GM04504 (cell line): ENCODE measurements at regions not wholly inside any gene's neighbourhood (a gene's known extent, or its start where the extent isn't known, plus 50 kb on each side); places are given as distances from the start of the nearest gene placed in this dataset.
"Not testable (repeated sequence)": the region's sequence is repeated elsewhere in the genome, so short reads cannot be mapped to it uniquely, and the experiment has no call there.

Experiments used
- DNase-seq: peaks from one replicate; pipeline ENCODE4 v3.0.0-alpha.2; 2012; ENCODE audit warnings: low read depth

DNA sequence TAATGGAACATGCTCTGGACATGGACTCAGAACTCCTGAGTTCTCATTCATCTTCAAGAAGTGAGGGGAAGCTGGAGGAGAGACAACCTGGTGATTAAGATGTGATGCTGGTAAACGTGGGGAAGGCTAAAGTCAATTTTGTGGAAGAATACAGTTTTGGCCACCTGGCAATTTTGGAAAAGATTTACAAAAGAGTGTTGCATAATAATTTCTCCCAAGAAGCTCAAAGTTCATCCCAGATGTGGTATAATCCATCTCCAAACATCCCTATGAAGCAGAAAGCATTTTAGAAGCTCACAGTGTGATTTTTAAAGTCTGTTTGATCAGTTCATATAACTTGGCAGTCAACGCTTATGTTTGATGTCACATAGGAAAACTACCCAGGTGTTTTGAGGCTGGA, 208.7 kb downstream of the LMX1A start:
- DNase-seq = no peak

DNA sequence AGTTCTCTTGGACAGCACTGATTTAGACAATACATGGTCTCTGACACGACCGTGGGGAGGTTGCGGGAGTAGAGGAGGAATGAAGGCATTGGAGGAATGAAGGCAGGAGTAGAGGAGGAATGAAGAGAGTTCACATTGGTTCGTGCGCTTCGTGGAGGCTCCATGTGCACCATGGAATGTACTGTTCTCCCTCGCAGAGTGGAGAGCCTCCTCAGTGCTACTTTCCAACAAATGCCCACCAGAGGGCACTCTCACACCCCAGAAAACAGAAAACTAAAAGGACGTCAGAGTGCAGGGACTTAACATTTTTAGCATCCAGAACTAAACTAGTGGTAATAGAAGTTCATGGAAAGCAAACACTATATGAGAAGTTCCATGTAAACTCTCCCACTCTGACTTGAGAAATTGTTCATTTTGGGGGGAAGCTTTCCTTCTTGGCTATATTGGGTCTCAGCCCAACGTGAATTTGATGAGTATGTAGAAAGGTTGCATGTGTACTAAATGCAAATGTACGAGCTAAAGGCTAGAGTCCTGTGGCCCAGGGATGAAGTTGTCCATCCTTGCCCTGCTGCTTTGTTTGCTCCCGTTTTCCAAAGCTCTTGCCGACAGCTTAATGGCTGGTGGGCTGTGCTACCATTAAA, 211.6 kb downstream of the LMX1A start:
- peak; percentile 38 for DNase-seq

DNA sequence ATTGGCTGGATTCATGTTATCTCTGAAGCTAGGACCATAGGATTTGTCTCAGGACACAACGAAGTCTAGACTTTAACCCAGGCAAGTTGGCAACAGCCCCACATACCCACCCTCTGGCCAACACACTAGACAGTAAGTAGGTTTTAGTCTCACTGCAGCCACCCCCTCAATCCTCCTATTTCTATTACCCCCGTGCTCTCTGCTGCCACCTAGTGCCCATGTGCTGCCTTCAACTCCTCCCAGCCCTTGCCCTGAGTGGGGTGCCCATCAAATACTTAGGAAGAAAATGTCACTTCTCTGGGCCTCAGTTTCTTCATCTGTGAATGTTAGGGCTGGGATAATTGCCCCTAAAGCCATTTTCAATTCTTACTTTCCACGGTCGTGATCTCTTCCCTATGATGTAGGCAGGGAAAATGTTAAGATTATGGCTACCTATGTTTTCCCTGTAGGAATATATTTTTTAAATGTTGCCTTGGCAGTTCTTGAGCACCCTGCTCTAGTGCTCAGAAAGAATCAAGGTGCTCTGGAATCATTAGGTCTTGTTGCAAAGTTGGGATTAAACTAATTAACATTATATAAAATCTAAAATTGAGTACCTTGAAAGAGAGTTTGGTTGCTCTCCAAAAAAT, 213.0 kb downstream of the LMX1A start:
- DNase-seq = no peak

DNA sequence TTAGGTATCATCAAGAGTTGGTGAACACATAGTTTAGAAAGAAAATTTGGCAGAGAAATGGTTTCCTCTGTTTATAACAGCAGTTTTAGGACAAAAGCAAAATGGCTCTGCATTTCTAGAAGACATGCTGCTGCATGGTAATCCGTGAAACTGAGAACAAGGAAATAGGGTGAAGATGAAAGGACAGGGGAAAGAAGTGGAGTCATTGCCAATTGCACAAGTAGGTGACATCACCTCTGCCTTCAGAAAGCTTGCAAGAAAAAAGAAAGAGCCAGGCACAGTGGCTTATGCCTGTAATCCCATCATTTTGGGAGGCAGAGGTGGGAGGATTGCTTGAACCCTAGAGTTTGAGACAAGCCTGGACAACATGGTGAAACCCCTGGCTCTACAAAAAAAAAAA, 217.6 kb downstream of the LMX1A start:
- no peak for DNase-seq

DNA sequence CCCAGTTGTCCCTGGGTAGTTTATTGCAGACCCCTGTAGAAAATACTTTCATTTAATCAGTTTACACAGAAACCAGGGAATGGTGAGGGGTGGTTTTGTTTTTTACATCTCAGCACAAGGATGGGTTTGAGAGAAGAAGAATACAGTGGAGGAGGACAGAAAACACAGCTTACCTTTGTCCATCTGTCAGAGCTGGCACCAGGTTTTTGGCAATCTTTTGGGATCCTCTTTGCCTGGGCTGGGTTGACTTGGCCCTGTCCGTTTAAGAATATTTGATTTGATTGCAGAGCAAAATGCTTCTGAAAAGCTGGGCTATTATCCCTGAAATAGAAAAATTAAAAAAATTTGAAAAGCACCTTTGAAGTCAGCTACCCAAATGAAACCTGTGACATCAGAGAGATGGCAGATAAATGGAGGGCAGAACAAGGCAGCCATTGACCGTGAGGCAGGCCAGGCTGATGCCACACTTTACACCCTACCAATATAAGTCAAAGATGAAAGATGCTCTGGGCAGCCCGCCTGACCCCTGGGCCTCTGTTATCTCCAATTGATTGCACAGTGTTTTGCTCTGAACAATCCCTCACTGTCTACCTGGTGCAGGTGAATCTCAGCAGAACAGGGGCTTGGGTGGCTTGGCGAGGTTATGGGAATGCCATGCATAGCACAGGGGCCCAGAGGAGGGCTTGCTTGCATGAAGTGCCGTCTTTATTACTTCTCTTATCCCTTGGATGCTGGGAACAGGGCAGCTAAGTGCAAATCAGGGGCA, 218.8 kb downstream of the LMX1A start:
- no peak for DNase-seq

DNA sequence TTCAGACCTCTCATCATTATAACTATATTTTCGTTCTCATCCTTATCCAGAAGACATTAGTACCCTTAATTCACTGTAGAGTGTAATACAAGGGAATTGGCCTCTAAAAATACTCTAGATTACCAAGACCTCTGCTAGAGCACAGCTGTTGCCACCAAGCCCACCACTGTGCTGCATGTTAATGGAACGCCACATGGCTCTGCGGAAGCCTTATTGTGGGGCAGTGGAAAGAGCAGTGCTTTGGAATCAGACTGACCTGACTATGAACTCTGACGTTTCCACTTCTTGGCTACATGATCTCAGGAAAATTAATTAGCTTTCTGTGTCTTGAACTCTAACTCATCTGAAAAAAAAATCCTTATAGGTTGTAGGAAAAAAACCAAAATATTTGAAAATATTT, 222.1 kb downstream of the LMX1A start:
- DNase-seq = no peak

DNA sequence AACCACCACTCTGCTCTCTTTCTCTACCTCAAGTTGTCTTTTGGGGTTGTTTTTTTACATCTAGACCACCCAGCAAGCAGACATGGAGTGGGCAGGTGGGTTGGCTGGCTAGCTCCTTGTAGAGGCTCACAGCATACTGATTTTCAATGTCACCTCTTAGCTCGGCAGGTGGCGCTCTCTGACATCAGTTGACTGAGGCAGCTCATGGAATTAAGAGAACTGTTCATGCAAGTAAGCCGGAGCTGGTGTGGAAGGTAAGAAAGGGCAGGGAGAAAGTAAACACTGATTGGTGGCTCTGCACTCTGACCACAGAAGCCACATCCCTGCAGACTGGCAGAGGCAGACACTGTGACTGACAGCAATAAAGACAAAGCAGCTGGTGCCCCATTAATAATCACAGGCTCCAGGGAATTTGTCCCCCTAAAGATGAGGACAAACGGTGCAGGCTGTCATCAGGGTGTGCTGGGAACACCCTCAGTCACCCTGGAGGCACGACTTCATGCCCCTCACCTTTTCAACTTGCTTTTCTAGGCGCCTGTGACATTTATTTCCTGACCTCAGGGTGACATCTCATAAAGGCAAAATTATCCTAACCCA, 226.8 kb downstream of the LMX1A start:
- DNase-seq = no peak

DNA sequence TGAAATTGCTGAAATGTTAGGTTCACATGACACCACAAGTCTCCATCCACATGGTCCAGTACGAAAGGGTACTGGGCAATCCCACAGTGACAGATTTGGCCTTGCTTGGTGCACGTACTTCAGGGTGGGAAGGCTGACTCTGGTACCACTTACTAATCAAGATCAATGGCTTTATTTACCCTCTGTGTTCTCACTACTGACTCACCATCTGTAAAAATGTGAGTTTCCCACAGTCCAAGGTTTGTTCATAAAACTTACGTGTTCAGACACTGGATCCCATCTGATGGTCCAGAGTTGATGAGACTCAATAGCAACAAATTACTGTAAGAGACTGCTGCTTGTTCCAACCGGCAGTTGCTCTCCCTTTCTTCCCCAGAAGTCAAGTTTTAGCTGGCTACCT, 231.7 kb downstream of the LMX1A start:
- DNase-seq = no peak

DNA sequence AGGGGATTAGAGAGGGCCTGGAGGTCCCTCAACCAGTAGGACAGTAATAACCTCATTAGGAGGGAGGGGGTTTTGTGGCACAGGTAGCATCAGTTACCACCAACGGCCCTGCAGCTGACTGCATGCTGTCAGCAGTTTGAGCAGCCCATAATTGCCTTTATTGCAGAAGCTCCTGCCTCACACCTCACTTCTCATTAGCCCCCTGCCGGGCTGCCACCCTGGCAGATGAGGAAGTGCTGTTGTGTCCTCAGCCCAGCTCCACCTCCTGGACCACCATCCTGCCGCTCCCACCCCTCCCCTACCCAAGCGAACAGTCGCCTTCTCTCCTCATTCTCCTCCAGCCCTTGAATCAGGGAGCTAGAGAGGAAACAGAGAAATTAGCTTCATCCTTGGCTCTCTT, 237.4 kb downstream of the LMX1A start:
- DNase-seq = no peak

DNA sequence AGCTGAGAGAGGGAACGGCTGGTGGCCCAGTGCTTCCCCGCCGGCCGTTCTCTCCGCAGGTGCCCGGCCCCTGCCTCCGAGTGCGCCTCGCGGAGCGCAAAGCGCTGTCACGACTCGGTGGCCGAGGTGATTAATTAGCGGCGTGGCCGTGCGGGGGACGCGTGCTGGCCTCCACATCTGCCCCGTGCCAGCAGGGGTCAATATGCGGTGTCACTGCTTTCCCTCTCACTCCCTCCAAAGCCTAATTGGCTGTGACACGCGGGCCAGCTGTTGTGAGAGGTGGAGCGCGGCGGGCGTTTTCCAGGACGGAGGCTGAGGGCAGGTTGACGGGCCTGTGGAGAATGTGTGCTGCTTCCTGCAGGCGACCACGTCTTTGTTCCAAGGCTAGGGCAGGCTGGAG, 239.0 kb downstream of the LMX1A start:
- no peak for DNase-seq

DNA sequence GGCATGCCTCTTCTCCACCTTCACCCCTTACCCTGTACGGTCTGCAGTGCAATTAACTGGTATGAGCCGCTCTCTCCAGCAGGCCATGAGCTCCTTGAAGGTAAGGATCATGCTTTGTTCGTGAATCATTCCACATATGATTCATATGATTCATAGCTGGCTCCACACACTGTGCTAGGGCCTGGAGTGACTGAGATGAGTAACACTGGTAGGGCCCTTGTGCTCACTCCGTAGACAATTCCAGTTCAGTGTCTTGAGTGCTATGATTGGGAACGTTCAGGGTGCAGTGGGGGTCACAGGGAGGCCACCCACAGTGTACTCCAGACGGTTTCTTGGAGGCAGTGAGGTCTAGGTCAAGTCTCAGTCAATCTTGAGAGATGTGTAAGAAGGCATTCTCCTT, 239.8 kb downstream of the LMX1A start:
- DNase-seq = peak; percentile 34

DNA sequence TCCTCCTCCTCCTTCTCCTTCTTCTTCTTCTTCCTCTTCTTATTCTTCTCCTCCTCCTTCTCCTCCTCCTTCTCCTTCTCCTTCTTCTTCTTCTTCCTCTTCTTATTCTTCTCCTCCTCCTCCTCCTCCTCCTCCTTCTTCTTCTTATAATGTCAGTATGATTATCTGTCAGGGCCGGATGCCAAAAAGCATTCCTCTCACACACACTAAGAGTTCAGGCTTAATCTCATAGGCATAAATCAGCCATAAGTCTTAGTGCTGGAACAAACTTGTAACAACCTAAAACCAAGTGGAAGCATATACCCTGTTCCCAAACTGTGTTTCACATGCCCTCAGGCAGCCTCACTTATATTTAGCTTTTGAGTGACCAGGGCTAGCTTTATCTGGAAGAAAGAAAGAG, 240.3 kb downstream of the LMX1A start:
- DNase-seq = no peak

DNA sequence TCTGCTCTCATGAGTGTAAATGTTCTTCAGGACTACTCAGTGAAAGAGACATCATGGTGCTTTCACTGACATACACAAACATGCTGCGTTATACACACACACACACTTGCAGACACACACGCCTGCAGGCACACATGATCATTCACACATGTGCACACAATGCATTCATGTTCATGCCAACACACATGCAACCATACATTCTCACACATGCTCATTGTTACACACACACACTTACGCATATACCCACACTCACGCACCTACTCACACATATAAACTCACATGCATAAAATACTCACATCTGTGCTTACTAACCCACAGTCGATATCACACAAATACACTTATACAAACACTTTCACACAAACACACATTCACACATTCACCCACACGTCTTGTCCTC, 241.6 kb downstream of the LMX1A start:
- DNase-seq = no peak

DNA sequence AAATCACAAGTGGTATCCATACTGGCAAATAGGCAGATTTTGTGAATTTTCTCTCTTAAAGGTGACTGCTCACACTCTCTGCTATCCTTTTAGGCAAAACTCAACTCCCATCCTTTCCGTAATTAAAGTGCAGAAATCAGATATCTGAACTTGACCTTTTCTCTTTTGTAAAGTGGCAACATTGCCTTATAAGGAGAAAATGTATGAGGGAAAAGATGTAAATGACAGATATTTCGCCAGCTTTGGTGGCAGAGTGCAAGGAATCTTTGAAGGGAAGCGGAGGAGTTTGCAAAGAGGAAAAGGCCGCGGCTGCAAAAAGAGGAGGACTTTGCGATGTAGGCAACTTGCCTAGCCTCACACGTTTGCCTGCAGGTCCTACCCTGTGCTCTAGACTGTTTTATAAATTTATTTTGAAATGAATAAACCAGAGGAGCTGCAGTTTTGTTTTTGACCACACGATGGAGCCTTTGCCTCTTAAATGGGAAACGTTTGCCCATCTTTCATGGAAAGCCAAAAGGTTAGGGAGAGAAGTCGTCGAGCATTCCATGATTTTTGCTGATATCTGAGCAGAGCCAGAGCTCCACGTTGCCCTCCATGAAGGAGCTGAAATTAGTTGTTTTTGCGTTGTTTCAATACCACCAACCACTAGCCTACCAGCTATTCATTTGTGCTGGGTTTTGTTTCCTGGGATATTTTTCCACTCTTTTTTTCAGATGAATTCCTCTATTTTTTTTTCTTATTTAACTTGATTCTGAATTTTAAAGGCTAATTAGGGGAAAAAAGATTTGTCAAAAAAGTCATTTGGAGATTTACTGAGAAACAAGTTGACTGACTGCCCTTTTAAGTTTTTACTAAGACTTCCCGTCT, 242.3 kb downstream of the LMX1A start:
- no peak for DNase-seq

DNA sequence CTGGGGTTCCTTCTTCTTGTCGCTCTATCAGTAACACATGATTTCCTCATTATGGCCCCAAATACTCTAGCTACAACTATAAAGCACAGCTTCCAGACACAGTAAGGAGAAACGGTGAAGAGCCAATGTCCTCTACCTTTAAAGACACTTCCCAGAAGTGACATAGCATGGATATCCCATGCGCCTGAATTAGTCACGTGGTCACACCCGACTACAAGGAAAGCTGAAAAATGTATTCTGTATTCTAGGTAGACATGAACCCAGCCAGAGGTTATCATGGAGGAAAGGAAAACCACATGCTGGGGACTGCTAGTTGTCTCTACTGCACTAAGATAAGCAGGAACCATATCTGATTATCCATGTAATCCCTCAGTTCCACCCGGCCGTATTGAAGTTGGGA, 244.3 kb downstream of the LMX1A start:
- no peak for DNase-seq

DNA sequence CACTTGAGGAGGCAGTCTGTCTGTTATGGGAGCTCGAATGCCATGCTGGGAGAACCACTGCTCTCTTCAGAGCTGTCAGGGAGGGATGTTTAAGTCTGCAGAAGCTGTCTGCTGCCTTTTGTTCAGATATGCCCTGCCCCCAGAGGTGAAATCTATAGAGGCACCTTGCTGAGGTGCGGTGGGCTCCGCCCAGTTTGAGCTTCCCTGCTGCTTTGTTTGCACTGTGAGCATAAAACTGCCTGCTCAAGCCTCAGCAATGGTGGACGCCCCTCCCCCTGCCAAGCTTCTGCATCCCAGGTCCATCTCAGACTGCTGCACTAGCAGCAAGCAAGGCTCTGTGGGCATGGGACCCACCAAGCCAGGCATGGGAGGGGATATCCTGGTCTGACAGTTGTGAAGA, 247.5 kb downstream of the LMX1A start:
- DNase-seq = no peak

DNA sequence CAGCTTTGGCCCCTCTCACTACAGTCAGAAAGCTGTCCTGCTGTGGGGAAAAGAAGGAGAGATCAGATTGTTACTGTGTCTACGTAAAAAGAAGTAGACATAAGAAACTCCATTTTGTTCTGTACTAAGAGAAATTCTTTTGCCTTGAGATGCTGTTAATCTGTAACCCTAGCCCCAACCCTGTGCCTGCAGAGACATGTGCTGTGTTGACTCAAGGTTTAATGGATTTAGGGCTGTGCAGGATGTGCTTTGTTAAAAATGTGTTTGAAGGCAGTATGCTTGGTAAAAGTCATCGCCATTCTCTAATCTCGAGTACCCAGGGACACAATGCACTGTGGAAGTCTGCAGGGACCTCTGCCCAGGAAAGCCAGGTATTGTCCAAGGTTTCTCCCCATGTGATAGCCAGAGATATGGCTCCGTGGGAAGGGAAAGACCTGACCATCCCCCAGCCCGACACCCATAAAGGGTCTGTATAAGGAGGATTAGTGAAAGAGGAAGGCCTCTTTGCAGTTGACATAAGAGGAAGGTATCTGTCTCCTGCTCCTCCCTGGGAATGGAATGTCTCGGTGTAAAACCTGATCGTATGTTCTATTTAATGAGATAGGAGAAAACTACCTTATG, 263.9 kb downstream of the LMX1A start:
- DNase-seq = not testable (repeated sequence)

DNA sequence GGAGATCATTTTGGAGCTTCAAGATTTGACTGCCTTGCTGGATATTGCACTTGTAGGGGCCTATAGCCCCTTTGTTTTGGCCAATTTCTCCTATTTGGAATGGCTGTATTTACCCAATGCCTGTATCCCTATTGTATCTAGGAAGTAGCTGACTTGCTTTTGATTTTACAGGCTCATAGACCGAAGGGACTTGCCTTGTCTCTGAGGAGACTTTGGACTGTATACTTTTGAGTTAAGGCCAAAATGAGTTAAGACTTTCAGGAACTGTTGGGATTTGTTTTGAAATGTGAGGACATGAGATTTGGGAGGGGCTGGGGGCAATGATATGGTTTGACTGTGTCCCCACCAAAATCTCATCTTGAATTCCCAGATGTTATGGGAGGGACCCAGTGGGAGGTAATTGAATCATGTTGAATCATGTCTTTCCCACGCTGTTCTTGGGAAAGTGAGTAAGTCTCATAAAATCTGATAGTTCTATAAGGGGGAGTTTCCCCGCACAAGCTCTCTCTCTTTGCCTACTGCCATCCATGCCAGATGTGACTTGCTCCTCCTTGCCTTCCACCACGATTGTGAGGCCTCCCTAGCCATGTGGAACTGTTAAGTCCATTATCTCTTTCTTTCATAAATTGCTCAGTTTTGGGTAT, 276.1 kb downstream of the LMX1A start:
- DNase-seq = peak; percentile 23

DNA sequence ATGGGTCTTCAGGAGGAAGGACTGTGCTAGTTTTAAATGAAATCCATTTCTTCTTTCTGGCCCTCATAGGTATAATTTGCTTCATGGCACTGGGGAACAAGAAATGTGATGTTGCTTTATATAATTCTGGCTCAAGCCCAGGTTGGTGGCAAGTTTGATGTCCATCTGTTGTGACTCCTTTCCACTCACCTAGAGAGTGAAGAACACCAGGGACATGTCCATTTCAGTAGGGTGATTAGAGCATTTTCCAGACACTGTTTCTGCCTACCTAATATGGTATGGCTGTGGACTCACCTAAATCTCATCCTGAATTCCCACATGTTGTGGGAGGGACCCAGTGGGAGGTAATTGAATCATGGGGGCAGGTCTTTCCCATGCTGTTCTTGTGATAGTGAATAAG, 278.1 kb downstream of the LMX1A start:
- no peak for DNase-seq

DNA sequence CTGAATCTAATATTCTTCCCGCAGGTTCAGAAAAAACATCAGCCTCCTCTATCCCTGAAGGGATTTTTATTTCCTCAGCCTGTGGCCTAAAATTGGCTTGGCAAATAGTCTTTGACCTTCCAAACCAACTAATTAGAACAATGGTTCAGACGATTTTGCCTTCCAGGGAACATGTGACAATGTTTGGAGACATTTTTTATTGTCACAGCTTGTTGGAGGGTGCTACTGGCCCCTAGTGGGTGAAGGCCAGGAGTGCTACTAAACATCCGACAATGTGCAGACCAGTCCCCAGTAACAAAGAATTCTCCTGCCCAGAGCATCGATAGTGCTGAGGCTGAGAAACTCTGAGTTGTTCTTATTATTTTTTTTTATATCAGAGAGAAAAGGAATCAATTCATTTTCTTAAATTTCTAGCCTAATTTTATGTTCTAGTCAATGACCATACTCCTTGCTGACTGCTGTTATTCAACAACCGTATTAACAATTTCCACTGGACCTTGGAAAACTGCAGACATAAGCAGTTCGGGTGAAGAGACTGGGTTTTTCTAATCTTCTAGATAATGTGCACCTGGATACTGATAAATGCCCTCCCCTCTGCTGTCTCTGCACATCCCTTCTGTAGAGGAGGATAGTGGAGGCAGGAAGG, 280.7 kb downstream of the LMX1A start:
- DNase-seq = no peak
